IPS-NIHi7 (cell line): ENCODE measurements at regions not wholly inside any gene's neighbourhood (a gene's known extent, or its start where the extent isn't known, plus 50 kb on each side); places are given as distances from the start of the nearest gene placed in this dataset.

Source experiments
- DNase-seq: peaks from one replicate; pipeline ENCODE4 v3.0.0; 2012; ENCODE audit warnings: mixed read lengths; ENCODE audit errors: extremely low spot score

GRCh38 chr11:115739146-115739545, 234.9 kb upstream of the CADM1 start:
- DNase-seq, result no peak

- no peak for DNase-seq
These were observed 233.7 kb upstream of the CADM1 start for GRCh38 chr11:115737875-115738274.

- DNase-seq, result no peak
These were observed 231.9 kb upstream of the CADM1 start for GRCh38 chr11:115736146-115736545.

- no peak for DNase-seq
These were observed 220.5 kb upstream of the CADM1 start for GRCh38 chr11:115724666-115725065.

- DNase-seq, result no peak
These were observed 218.5 kb upstream of the CADM1 start for GRCh38 chr11:115722711-115723110.

GRCh38 chr11:115721296-115721995, 217.2 kb upstream of the CADM1 start:
- DNase-seq, result no peak

- no peak for DNase-seq
These were observed 216.5 kb upstream of the CADM1 start for GRCh38 chr11:115720602-115721245.

GRCh38 chr11:115718945-115719344, 214.7 kb upstream of the CADM1 start:
- no peak for DNase-seq

- DNase-seq, result no peak
These were observed 213.9 kb upstream of the CADM1 start for GRCh38 chr11:115718106-115718505.

GRCh38 chr11:115716601-115717529, 212.7 kb upstream of the CADM1 start:
- DNase-seq, result no peak

- DNase-seq, result no peak
These were observed 211.9 kb upstream of the CADM1 start for GRCh38 chr11:115716080-115716479.

GRCh38 chr11:115715251-115715770, 211.1 kb upstream of the CADM1 start:
- DNase-seq, result no peak

- DNase-seq, result no peak
These were observed 208.1 kb upstream of the CADM1 start for GRCh38 chr11:115712296-115712695.

- DNase-seq, result no peak
These were observed 206.8 kb upstream of the CADM1 start for GRCh38 chr11:115710980-115711379.

- no peak for DNase-seq
These were observed 206.2 kb upstream of the CADM1 start for GRCh38 chr11:115710426-115710825.

- no peak for DNase-seq
These were observed 205.1 kb upstream of the CADM1 start for GRCh38 chr11:115709297-115709696.

- DNase-seq, result no peak
These were observed 203.1 kb upstream of the CADM1 start for GRCh38 chr11:115707180-115707905.

GRCh38 chr11:115706626-115707135, 202.5 kb upstream of the CADM1 start:
- no peak for DNase-seq

- no peak for DNase-seq
These were observed 201.0 kb upstream of the CADM1 start for GRCh38 chr11:115705200-115705599.

GRCh38 chr11:115700981-115701875, 197.0 kb upstream of the CADM1 start:
- no peak for DNase-seq
